ENCODE measurements at regions not wholly inside any gene's neighbourhood (a gene's known extent, or its start where the extent isn't known, plus 50 kb on each side); places are given as distances from the start of the nearest gene placed in this dataset.

DNA sequence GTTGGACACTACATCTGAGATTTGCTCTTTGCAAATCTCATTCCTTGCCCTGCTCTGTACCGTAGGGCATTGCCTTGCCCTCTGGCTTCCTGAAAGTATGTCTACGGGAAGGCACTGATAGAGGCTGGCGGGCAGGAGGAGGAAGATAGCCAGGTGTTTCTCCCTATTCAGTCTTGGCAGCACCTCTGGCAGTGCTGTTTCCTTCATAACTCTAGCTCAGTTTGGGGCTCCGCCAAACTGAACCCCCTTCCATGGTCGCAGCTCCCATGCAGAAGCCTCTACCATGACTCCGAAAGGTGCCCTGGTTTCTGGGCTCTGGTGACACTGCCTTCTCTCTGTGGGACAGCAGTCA, 122.3 kb upstream of the PRR20G start:
- TF ChIP-seq NRF1 (IDR thresholded peaks at IDR 0.05; ENCODE audit: low read depth, low read length) (no peak), FOSL2 (IDR thresholded peaks at IDR 0.05; ENCODE audit: borderline replicate concordance, low read depth) (no peak), MEF2A (IDR thresholded peaks at IDR 0.05; ENCODE audit: borderline replicate concordance, low read depth) (no peak), EZH2phosphoT487 (IDR thresholded peaks at IDR 0.05; ENCODE audit: borderline replicate concordance, low read depth) (no peak), POLR2AphosphoS5 (IDR thresholded peaks at IDR 0.05; ENCODE audit: low read depth, low read length) (no peak), NFIC (IDR thresholded peaks at IDR 0.05; ENCODE audit: borderline replicate concordance) (no peak), TCF12 (IDR thresholded peaks at IDR 0.05) (no peak), SIN3A (IDR thresholded peaks at IDR 0.05; ENCODE audit: borderline replicate concordance, low read depth, low read length) (no peak)
- TF ChIP-seq, protein P1, sequence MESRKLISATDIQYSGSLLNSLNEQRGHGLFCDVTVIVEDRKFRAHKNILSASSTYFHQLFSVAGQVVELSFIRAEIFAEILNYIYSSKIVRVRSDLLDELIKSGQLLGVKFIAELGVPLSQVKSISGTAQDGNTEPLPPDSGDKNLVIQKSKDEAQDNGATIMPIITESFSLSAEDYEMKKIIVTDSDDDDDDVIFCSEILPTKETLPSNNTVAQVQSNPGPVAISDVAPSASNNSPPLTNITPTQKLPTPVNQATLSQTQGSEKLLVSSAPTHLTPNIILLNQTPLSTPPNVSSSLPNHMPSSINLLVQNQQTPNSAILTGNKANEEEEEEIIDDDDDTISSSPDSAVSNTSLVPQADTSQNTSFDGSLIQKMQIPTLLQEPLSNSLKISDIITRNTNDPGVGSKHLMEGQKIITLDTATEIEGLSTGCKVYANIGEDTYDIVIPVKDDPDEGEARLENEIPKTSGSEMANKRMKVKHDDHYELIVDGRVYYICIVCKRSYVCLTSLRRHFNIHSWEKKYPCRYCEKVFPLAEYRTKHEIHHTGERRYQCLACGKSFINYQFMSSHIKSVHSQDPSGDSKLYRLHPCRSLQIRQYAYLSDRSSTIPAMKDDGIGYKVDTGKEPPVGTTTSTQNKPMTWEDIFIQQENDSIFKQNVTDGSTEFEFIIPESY (IDR thresholded peaks at IDR 0.05; ENCODE audit: borderline replicate concordance, low read depth): no peak
- TF ChIP-seq, protein P2, sequence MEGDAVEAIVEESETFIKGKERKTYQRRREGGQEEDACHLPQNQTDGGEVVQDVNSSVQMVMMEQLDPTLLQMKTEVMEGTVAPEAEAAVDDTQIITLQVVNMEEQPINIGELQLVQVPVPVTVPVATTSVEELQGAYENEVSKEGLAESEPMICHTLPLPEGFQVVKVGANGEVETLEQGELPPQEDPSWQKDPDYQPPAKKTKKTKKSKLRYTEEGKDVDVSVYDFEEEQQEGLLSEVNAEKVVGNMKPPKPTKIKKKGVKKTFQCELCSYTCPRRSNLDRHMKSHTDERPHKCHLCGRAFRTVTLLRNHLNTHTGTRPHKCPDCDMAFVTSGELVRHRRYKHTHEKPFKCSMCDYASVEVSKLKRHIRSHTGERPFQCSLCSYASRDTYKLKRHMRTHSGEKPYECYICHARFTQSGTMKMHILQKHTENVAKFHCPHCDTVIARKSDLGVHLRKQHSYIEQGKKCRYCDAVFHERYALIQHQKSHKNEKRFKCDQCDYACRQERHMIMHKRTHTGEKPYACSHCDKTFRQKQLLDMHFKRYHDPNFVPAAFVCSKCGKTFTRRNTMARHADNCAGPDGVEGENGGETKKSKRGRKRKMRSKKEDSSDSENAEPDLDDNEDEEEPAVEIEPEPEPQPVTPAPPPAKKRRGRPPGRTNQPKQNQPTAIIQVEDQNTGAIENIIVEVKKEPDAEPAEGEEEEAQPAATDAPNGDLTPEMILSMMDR (IDR thresholded peaks at IDR 0.05): no peak
- TF ChIP-seq, protein P3, sequence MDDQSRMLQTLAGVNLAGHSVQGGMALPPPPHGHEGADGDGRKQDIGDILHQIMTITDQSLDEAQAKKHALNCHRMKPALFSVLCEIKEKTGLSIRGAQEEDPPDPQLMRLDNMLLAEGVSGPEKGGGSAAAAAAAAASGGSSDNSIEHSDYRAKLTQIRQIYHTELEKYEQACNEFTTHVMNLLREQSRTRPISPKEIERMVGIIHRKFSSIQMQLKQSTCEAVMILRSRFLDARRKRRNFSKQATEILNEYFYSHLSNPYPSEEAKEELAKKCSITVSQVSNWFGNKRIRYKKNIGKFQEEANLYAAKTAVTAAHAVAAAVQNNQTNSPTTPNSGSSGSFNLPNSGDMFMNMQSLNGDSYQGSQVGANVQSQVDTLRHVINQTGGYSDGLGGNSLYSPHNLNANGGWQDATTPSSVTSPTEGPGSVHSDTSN (IDR thresholded peaks at IDR 0.05): no peak
- TF ChIP-seq, protein P4, sequence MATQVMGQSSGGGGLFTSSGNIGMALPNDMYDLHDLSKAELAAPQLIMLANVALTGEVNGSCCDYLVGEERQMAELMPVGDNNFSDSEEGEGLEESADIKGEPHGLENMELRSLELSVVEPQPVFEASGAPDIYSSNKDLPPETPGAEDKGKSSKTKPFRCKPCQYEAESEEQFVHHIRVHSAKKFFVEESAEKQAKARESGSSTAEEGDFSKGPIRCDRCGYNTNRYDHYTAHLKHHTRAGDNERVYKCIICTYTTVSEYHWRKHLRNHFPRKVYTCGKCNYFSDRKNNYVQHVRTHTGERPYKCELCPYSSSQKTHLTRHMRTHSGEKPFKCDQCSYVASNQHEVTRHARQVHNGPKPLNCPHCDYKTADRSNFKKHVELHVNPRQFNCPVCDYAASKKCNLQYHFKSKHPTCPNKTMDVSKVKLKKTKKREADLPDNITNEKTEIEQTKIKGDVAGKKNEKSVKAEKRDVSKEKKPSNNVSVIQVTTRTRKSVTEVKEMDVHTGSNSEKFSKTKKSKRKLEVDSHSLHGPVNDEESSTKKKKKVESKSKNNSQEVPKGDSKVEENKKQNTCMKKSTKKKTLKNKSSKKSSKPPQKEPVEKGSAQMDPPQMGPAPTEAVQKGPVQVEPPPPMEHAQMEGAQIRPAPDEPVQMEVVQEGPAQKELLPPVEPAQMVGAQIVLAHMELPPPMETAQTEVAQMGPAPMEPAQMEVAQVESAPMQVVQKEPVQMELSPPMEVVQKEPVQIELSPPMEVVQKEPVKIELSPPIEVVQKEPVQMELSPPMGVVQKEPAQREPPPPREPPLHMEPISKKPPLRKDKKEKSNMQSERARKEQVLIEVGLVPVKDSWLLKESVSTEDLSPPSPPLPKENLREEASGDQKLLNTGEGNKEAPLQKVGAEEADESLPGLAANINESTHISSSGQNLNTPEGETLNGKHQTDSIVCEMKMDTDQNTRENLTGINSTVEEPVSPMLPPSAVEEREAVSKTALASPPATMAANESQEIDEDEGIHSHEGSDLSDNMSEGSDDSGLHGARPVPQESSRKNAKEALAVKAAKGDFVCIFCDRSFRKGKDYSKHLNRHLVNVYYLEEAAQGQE (IDR thresholded peaks at IDR 0.05; ENCODE audit: low read depth, low read length): no peak

All from SK-N-SH (cell line).